Erythroblast (primary cell): ENCODE measurements at regions not wholly inside any gene's neighbourhood (a gene's known extent, or its start where the extent isn't known, plus 50 kb on each side); places are given as distances from the start of the nearest gene placed in this dataset.

Experiments
- DNase-seq, 2 experiments: peaks; one replicate each; lab custom pipeline; 2025; lab: John Stamatoyannopoulos, UW
- GATA1 ChIP-seq: IDR thresholded peaks from 2 replicates; pipeline ENCODE4 v1.6.1; 2011; ENCODE audit warnings: low read depth, mild to moderate bottlenecking, control low read depth, low read length, moderate library complexity
- POLR2A ChIP-seq: IDR thresholded peaks from 2 replicates; pipeline ENCODE4 v1.6.1; 2011; ENCODE audit warnings: mild to moderate bottlenecking, low read length

- DNase-seq = no peak
- TF ChIP-seq GATA1 (no peak), POLR2A (no peak)
These were observed 126.5 kb upstream of the THBS1 start for GRCh38 chr15:39454189-39454986.

GRCh38 chr15:39455471-39455991 lies 125.3 kb upstream of the THBS1 start:
- peak; percentile 6 to 31 for DNase-seq
- no peak for TF ChIP-seq GATA1
- TF ChIP-seq POLR2A = no peak

GRCh38 chr15:39456159-39456558 lies 124.7 kb upstream of the THBS1 start:
- DNase-seq = no peak
- TF ChIP-seq GATA1 (no peak), POLR2A (no peak)

GRCh38 chr15:39456582-39457330 lies 124.1 kb upstream of the THBS1 start:
- no peak for DNase-seq
- no peak for TF ChIP-seq GATA1
- no peak for TF ChIP-seq POLR2A

- no peak for DNase-seq
- no peak for TF ChIP-seq POLR2A
These were observed 122.7 kb upstream of the THBS1 start for GRCh38 chr15:39458131-39458530.

GRCh38 chr15:39459548-39459947 lies 121.3 kb upstream of the THBS1 start:
- no peak for TF ChIP-seq POLR2A
- no peak for TF ChIP-seq GATA1
- DNase-seq = no peak

GRCh38 chr15:39460748-39461147 lies 120.1 kb upstream of the THBS1 start:
- TF ChIP-seq POLR2A (no peak), GATA1 (no peak)
- no peak for DNase-seq

GRCh38 chr15:39461536-39462130 lies 119.2 kb upstream of the THBS1 start:
- TF ChIP-seq POLR2A = no peak
- TF ChIP-seq GATA1 = no peak
- DNase-seq = no peak

GRCh38 chr15:39462691-39463090 lies 118.2 kb upstream of the THBS1 start:
- TF ChIP-seq GATA1 (no peak), POLR2A (no peak)
- no peak for DNase-seq

- TF ChIP-seq GATA1 (no peak), POLR2A (no peak)
- DNase-seq = no peak
These were observed 114.8 kb upstream of the THBS1 start for GRCh38 chr15:39465843-39466749.

- TF ChIP-seq GATA1 (no peak), POLR2A (no peak)
- no peak for DNase-seq
These were observed 114.2 kb upstream of the THBS1 start for GRCh38 chr15:39466750-39467105.

GRCh38 chr15:39468331-39468730 lies 112.5 kb upstream of the THBS1 start:
- TF ChIP-seq GATA1 = no peak
- TF ChIP-seq POLR2A = no peak
- DNase-seq = no peak

- TF ChIP-seq GATA1 = no peak
- no peak for TF ChIP-seq POLR2A
These were observed 112.1 kb upstream of the THBS1 start for GRCh38 chr15:39468828-39469227.

More at GRCh38 chr15:39468828-39469227, 112.1 kb upstream of the THBS1 start:
- no peak for DNase-seq
